GM19239 (cell line): ENCODE measurements at regions not wholly inside any gene's neighbourhood (a gene's known extent, or its start where the extent isn't known, plus 50 kb on each side); places are given as distances from the start of the nearest gene placed in this dataset.

Source experiments
- DNase-seq: peaks from one replicate; pipeline ENCODE4 v3.0.0; 2011; ENCODE audit warnings: low spot score; ENCODE audit not compliant: insufficient read length
- FAIRE-seq: peaks from 2 replicates; lab custom pipeline; 2011; peaks lifted over from hg19 to GRCh38; lab: Jason Lieb, UNC

DNA sequence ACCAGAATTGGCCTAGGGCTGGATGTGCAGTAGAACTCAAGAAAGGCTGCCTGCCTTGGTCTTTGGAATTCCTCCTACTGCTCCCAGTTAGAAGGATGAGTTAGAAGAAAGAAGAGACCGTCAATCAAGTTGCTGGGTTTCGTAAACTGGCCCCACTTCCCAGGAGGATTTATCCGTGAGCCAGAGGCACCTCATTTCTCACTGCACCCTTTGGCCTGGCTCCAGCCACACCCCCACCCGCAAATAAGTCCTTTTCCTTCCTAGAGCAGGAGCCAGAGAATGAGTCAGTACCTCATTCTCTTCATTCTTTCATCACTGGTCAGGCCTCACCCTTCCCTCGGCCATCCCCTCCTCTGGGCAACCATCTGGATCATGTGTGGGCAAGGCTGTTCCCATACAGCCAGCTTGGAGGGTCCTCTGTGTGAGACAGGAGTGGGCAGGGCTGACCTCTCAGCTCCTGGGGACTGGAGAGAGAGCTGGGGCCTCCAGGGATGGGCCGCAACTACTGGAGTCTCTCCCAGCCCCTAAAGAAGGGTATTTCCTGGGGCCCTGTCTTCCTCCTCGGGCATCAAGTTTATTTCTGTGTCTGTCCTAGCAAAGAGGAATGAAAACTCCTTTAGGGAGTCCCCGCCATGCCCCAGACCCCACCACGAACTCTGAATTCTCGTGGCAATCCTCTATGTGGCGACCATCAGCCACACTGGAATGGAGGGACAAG, 87.2 kb upstream of the DUSP5 start:
- no peak for FAIRE-seq

DNA sequence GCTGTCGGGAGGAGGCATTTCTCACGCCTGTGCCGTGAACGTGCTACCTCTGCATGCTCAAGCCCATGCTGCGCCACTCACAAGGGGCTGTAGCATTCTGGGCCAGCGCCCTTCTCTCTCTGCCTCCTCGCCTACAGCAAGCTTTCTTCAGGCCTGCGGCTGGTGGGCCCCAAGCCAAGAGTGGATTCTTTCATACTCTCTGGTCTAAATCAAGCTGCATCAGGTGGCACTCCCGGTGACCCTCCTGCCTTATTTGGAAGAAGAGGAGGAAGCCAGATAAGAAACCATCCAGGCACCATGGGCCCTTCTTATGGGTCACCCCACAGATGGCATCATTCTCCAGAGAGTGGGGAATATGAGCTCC, 86.7 kb upstream of the DUSP5 start:
- DNase-seq (no peak), FAIRE-seq (no peak)

More for the DNA sequence above, 87.2 kb upstream of the DUSP5 start:
- no peak for DNase-seq

- DNase-seq: no peak
- FAIRE-seq: peak; percentile 14
Observed at GRCh38 chr10:110413049-110413783, 84.5 kb upstream of the DUSP5 start.

- FAIRE-seq (no peak), DNase-seq (no peak)
Observed at GRCh38 chr10:110413903-110414547, 83.7 kb upstream of the DUSP5 start.

- DNase-seq (peak; percentile 75), FAIRE-seq (peak; percentile 98)
Observed at GRCh38 chr10:110414548-110415309, 83.0 kb upstream of the DUSP5 start.

- DNase-seq (no peak), FAIRE-seq (peak; percentile 11)
Observed at GRCh38 chr10:110415809-110416208, 81.9 kb upstream of the DUSP5 start.

DNA sequence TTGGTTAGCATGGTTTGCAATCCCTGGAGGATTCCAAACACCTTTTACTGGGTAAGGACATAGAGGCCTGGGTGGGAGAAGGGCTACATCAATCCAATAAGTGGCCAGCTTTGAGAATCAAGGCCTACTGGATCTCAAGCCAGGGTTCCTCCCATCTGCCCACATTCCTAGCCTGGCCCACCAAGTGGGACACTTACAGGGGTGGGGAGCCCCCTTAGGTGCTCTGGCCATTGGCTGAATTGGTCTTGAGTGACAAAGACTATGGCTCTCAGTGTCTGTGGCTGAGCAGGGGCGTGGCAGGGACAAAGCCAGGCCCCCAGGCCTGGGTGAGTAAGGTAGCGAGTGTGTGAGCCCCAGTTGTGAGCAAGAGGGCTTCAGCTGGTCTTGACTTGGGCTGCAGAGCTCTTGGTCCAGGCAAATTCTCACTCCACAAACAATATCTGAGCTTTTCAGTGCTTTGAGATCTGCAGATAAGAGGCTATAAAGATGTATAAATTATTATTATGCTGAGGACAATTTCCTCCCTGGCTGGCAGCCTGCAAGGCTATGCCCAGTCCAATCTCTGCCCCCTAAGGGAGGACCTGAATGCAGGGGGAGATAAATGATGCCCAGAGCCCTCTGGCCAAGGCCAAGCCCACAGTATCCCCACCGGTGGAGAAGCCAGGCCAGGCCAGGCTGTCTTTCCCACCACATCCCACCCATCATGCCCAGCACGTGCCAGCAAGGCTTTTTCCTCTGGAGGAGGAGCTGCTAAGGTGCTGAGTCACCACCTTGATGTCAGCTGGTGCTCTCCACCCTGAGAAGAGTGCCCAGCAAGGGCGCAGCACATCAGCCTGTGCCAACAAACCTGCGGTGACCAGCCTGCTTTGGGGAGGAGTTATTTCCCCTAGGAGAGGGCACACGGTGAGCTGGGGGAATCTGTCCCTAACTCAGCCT, 80.7 kb upstream of the DUSP5 start:
- no peak for DNase-seq
- FAIRE-seq: no peak

DNA sequence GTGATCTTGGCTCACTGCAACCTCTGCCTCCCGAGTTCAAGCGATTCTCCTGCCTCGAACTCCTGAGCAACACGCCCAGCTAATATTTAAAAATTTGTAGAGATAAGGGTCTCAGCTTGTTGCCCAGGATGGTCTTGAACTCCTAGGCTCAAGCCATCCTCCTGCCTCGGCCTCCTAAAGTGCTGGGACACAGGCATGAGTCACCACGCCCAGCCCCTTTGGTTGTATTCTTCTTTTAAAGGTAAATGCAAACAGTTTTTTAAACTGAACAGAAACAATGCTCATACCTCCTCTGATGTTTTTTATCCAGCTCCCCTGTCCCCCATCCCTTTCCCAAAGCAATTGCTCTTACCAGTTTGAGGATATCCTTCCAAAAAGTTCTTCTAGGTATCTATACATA, 79.5 kb upstream of the DUSP5 start:
- FAIRE-seq (no peak), DNase-seq (no peak)

- DNase-seq: no peak
- FAIRE-seq: no peak
Observed at GRCh38 chr10:110419265-110419664, 78.4 kb upstream of the DUSP5 start.

GRCh38 chr10:110420401-110421193, 77.1 kb upstream of the DUSP5 start:
- DNase-seq (no peak), FAIRE-seq (peak; percentile 11)

DNA sequence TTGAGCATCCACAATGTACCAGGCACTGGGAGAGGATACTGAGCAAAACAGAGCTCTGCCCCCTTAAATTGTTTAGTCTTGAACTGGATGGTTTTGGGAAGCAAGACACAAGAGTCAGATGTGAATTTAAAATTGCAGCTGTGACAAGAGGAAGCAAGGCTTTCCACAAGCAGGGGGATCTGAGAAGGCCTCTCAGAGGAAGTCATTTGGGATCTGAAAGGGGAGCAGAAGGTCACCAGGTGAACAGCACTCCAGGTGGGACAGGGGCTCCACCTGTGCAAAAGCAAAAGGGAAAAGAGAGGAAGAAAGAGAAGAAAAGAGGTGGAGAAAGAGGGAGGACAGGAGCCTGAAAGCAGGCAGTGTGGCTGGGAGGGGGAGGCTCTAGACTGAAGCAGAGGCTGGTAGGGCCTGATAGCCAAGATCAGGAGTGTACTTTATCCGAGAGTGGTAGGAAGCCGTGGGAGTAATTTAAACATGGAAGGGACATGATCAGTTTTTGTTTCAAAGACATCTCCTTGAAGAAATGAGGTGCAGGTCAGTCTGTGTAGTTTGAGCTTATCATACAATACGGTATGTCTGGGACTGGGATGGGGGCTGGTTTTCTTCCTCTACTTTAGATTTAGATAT, 76.1 kb upstream of the DUSP5 start:
- no peak for DNase-seq
- FAIRE-seq: peak; percentile 81

- FAIRE-seq: no peak
- DNase-seq: no peak
Observed at GRCh38 chr10:110422548-110422947, 75.2 kb upstream of the DUSP5 start.

GRCh38 chr10:110423650-110424049, 74.1 kb upstream of the DUSP5 start:
- FAIRE-seq (no peak), DNase-seq (no peak)

GRCh38 chr10:110425684-110426293, 71.9 kb upstream of the DUSP5 start:
- DNase-seq: peak; percentile 38
- peak; percentile 91 for FAIRE-seq

DNA sequence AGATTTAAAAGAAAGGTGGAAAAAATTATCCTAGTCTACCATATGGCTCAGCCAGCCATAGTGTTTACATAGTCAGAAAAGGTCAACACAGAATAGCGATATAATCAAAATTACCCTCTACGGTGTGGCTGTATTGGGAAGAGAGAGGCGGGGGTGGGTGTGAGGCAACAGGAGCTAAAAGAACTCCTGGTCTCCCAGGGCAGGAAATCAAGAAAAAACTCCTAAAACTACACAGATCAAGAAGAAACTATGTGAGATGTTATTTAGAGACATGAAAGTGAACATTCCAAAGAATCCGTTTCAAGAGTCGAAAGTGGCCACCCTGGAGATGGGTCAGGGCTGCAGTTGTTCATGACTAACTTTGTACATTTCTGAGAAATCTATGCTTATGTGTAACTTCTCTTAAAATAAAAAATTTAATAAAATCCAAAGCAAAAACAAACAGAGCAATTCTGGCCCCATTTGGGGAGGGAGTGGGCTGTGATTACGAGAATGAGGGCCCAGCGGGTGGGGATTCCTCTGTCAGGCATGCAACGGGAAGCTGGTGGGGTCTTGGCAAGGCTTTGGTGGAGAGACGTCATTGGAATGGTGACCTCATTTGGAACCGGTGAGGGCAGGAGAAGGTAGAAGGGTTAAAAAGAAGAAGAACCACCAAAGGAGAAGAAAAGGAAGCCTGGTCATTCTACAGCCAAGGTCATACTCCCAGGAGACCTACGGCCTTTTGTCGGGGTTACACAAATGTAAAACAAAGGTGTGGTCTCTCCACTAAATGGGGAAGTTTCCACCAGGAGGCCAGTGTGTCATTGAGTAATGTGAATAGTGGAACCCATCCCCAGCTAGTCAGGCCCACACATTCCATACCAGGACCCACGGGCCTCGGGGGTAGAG, 71.2 kb upstream of the DUSP5 start:
- DNase-seq: no peak
- FAIRE-seq: peak; percentile 81

- FAIRE-seq (no peak), DNase-seq (no peak)
Observed at GRCh38 chr10:110429301-110429700, 68.4 kb upstream of the DUSP5 start.
